ENCODE measurements at regions not wholly inside any gene's neighbourhood (a gene's known extent, or its start where the extent isn't known, plus 50 kb on each side); places are given as distances from the start of the nearest gene placed in this dataset.

DNA sequence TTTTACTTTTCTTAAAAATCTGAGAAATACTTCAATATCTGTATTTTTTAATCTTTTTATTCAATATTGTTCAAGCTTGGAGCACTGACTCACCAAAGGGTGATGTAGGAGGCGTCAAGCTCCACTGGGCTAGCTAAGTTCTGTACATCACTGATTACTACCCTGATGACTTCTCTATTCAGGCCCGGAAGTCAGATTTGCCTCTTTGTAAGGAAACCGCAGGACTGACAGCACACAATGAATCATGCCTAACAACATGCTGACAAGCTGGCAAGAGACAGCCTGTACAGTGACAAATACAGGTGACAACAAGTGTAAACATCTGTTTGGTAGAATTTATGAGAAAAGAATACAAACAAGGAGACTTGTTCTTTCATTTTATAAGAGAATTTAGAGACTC is 627.9 kb upstream of the RORB start:
- no peak for TF ChIP-seq CTCF (IDR thresholded peaks at IDR 0.05; ENCODE audit: low read depth, low read length, poor library complexity, severe bottlenecking)
- TF ChIP-seq EZH2phosphoT487 (IDR thresholded peaks at IDR 0.05; ENCODE audit: borderline replicate concordance, low read length) = no peak
- H3K9me2 ChIP-seq (replicated peaks; ENCODE audit: control insufficient read depth, low read length) = no peaks in the 10 kb centered on the region
- H3K9me3 ChIP-seq (ENCODE audit: control insufficient read depth, insufficient read depth, low read length) = no peaks in the 10 kb centered on the region
- no peaks in the 10 kb centered on the region for H3K36me3 ChIP-seq (ENCODE audit: control insufficient read depth, low read length)
- H3K27ac ChIP-seq (ENCODE audit: low read depth, low read length) = no peak overlapping the region
- H3K4me3 ChIP-seq (ENCODE audit: low read length) = no peak overlapping the region
- H3K4me2 ChIP-seq (ENCODE audit: low read length) = peak overlapping the region; percentile 13; the same call in 1 of the 2 replicates
- H3K27me3 ChIP-seq (ENCODE audit: control insufficient read depth, low read length) = no peaks in the 10 kb centered on the region
- H3F3A ChIP-seq (ENCODE audit: control insufficient read depth, insufficient read depth) = no peaks in the 10 kb centered on the region
- peaks cover 7% of the 10 kb centered on the region for H3K4me1 ChIP-seq (ENCODE audit: control insufficient read depth, low read length)
- no peaks in the 10 kb centered on the region for H4K20me1 ChIP-seq (ENCODE audit: control insufficient read depth, insufficient read depth, low read depth, low read length)
- no peaks in the 10 kb centered on the region for H3K79me2 ChIP-seq (ENCODE audit: control insufficient read depth, low read length)

GRCh38 chr9:73871636-73872035 is 625.5 kb upstream of the RORB start:
- Histone ChIP-seq H3K4me2 (ENCODE audit: low read length) (no peak overlapping the region), H4K20me1 (ENCODE audit: control insufficient read depth, insufficient read depth, low read depth, low read length) (no peaks in the 10 kb centered on the region), H3K36me3 (ENCODE audit: control insufficient read depth, low read length) (no peaks in the 10 kb centered on the region), H3F3A (ENCODE audit: control insufficient read depth, insufficient read depth) (no peaks in the 10 kb centered on the region), H3K27me3 (ENCODE audit: control insufficient read depth, low read length) (no peaks in the 10 kb centered on the region), H3K79me2 (ENCODE audit: control insufficient read depth, low read length) (no peaks in the 10 kb centered on the region), H3K27ac (ENCODE audit: low read depth, low read length) (no peak overlapping the region), H3K4me1 (ENCODE audit: control insufficient read depth, low read length) (peaks cover 7% of the 10 kb centered on the region), H3K9me3 (ENCODE audit: control insufficient read depth, insufficient read depth, low read length) (no peaks in the 10 kb centered on the region), H3K4me3 (ENCODE audit: low read length) (no peak overlapping the region), H3K9me2 (replicated peaks; ENCODE audit: control insufficient read depth, low read length) (no peaks in the 10 kb centered on the region)
- TF ChIP-seq CTCF (IDR thresholded peaks at IDR 0.05; ENCODE audit: low read depth, low read length, poor library complexity, severe bottlenecking) = no peak
- TF ChIP-seq EZH2phosphoT487 (IDR thresholded peaks at IDR 0.05; ENCODE audit: borderline replicate concordance, low read length) = no peak

- H3K36me3 ChIP-seq (ENCODE audit: control insufficient read depth, low read length) = no peaks in the 10 kb centered on the region
- H3K4me2 ChIP-seq (ENCODE audit: low read length) = no peak overlapping the region
- no peaks in the 10 kb centered on the region for H3K27me3 ChIP-seq (ENCODE audit: control insufficient read depth, low read length)
- H3F3A ChIP-seq (ENCODE audit: control insufficient read depth, insufficient read depth) = no peaks in the 10 kb centered on the region
- no peaks in the 10 kb centered on the region for H3K9me3 ChIP-seq (ENCODE audit: control insufficient read depth, insufficient read depth, low read length)
- H3K9me2 ChIP-seq (replicated peaks; ENCODE audit: control insufficient read depth, low read length) = no peaks in the 10 kb centered on the region
- H3K79me2 ChIP-seq (ENCODE audit: control insufficient read depth, low read length) = no peaks in the 10 kb centered on the region
- no peak overlapping the region for H3K4me3 ChIP-seq (ENCODE audit: low read length)
- TF ChIP-seq EZH2phosphoT487 (IDR thresholded peaks at IDR 0.05; ENCODE audit: borderline replicate concordance, low read length) (no peak), CTCF (IDR thresholded peaks at IDR 0.05; ENCODE audit: low read depth, low read length, poor library complexity, severe bottlenecking) (no peak)
- H4K20me1 ChIP-seq (ENCODE audit: control insufficient read depth, insufficient read depth, low read depth, low read length) = no peaks in the 10 kb centered on the region
- no peak overlapping the region for H3K27ac ChIP-seq (ENCODE audit: low read depth, low read length)
- peaks cover 7% of the 10 kb centered on the region for H3K4me1 ChIP-seq (ENCODE audit: control insufficient read depth, low read length)
These were observed 624.4 kb upstream of the RORB start for GRCh38 chr9:73872701-73873100.

GRCh38 chr9:73880101-73880500 is 617.0 kb upstream of the RORB start:
- Histone ChIP-seq H3K79me2 (ENCODE audit: control insufficient read depth, low read length) (no peaks in the 10 kb centered on the region), H3K4me2 (ENCODE audit: low read length) (no peak overlapping the region), H3K27ac (ENCODE audit: low read depth, low read length) (no peak overlapping the region), H3K9me3 (ENCODE audit: control insufficient read depth, insufficient read depth, low read length) (no peaks in the 10 kb centered on the region), H3F3A (ENCODE audit: control insufficient read depth, insufficient read depth) (no peaks in the 10 kb centered on the region), H3K4me3 (ENCODE audit: low read length) (no peak overlapping the region), H3K36me3 (ENCODE audit: control insufficient read depth, low read length) (no peaks in the 10 kb centered on the region), H3K9me2 (replicated peaks; ENCODE audit: control insufficient read depth, low read length) (no peaks in the 10 kb centered on the region), H4K20me1 (ENCODE audit: control insufficient read depth, insufficient read depth, low read depth, low read length) (no peaks in the 10 kb centered on the region), H3K4me1 (ENCODE audit: control insufficient read depth, low read length) (no peaks in the 10 kb centered on the region), H3K27me3 (ENCODE audit: control insufficient read depth, low read length) (no peaks in the 10 kb centered on the region)
- TF ChIP-seq EZH2phosphoT487 (IDR thresholded peaks at IDR 0.05; ENCODE audit: borderline replicate concordance, low read length) (no peak), CTCF (IDR thresholded peaks at IDR 0.05; ENCODE audit: low read depth, low read length, poor library complexity, severe bottlenecking) (no peak)

Measured in DOHH2 (cell line).